ENCODE measurements at regions not wholly inside any gene's neighbourhood (a gene's known extent, or its start where the extent isn't known, plus 50 kb on each side); places are given as distances from the start of the nearest gene placed in this dataset.

GRCh38 chr2:220318508-220318907, 691.1 kb downstream of the SLC4A3 start:
- TF ChIP-seq CTCF (IDR thresholded peaks at IDR 0.05) (no peak), EP300 (IDR thresholded peaks at IDR 0.05) (no peak)
